HEK293 (cell line): ENCODE measurements at regions not wholly inside any gene's neighbourhood (a gene's known extent, or its start where the extent isn't known, plus 50 kb on each side); places are given as distances from the start of the nearest gene placed in this dataset.

Experiments used
- MYNN ChIP-seq: fragments of 450-650 bp; formaldehyde crosslinking; IDR thresholded peaks from 2 replicates; pipeline ENCODE4 v1.5.1; 2016; ENCODE audit warnings: missing biosample characterization, missing genetic modification characterization, borderline replicate concordance
- SP7 ChIP-seq: fragments of 450-650 bp; formaldehyde crosslinking; IDR thresholded peaks from 2 replicates; pipeline ENCODE4 v1.5.1; 2016; ENCODE audit warnings: missing biosample characterization, missing genetic modification characterization
- ZNF174 ChIP-seq: fragments of 450-650 bp; formaldehyde crosslinking; IDR thresholded peaks from 2 replicates; pipeline ENCODE4 v1.5.0; 2017; ENCODE audit warnings: missing biosample characterization, mild to moderate bottlenecking, missing genetic modification characterization
- ZNF274 ChIP-seq, 2 experiments: fragments of 200-500 bp in 1 of 2; fragments of 450-650 bp in 1 of 2; sonication (Bioruptor generic) in 1 of 2; formaldehyde crosslinking in 1 of 2; IDR thresholded peaks; 2 replicates each; pipeline versions ENCODE4 v1.5.1 to v1.6.1; 2014 to 2016; ENCODE audit warnings: borderline replicate concordance in 1 of 2, inconsistent platforms in 1 of 2, low read length in 1 of 2, missing biosample characterization in 1 of 2, missing genetic modification characterization in 1 of 2
- ZNF350 ChIP-seq: fragments of 450-650 bp; formaldehyde crosslinking; IDR thresholded peaks from 2 replicates; pipeline ENCODE4 v1.5.0; 2017; ENCODE audit warnings: missing biosample characterization, mild to moderate bottlenecking, missing genetic modification characterization
- ZNF837 ChIP-seq: fragments of 450-650 bp; formaldehyde crosslinking; IDR thresholded peaks from 2 replicates; pipeline ENCODE4 v1.5.1; 2016; ENCODE audit warnings: missing biosample characterization, missing genetic modification characterization
- TF ChIP-seq, protein P1 (sequence below): fragments of 450-650 bp; formaldehyde crosslinking; IDR thresholded peaks from 2 replicates; pipeline ENCODE4 v1.5.1; 2016; ENCODE audit warnings: missing biosample characterization, missing genetic modification characterization
- TF ChIP-seq, protein P2 (sequence below): fragments of 450-650 bp; formaldehyde crosslinking; IDR thresholded peaks from 2 replicates; pipeline ENCODE4 v1.5.1; 2016; ENCODE audit warnings: missing biosample characterization, missing genetic modification characterization
- TF ChIP-seq, protein P3 (sequence below): fragments of 450-650 bp; formaldehyde crosslinking; IDR thresholded peaks from 2 replicates; pipeline ENCODE4 v1.5.1; 2016; ENCODE audit warnings: missing biosample characterization, missing genetic modification characterization
- TF ChIP-seq, protein P4 (sequence below): fragments of 450-650 bp; formaldehyde crosslinking; IDR thresholded peaks from 2 replicates; pipeline ENCODE4 v1.5.1; 2016; ENCODE audit warnings: missing biosample characterization, missing genetic modification characterization, borderline replicate concordance
- TF ChIP-seq, protein P5 (sequence below): fragments of 450-650 bp; formaldehyde crosslinking; IDR thresholded peaks from 2 replicates; pipeline ENCODE4 v1.5.1; 2016; ENCODE audit warnings: missing biosample characterization, missing genetic modification characterization

DNA sequence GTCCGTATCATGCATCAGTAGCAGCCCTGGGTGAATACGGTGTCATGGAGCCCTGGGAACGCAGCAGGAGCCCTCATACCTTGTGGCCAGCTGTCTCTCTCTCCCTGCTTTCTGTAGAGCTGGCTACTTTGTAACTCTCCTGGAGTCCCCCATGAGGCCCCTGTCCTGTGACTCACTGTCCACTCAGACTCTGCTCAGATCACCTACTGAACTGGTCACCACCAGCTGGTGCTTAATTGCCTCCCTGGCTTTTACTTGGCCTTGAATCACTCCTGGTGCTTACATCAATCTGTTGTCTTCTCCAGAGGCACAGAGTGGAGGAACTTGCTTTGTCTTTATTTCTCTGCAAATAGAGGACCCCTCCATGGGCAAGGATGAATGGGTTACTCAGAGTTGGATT lies 172.7 kb downstream of the HRH4 start:
- TF ChIP-seq ZNF274 (IDR thresholded peaks at IDR 0.05; ENCODE audit: low read length) (no peak), ZNF274 (tag by site-specific recombination; IDR thresholded peaks at IDR 0.05; ENCODE audit: borderline replicate concordance) (no peak), SP7 (tag by site-specific recombination) (no peak), MYNN (tag by site-specific recombination) (no peak), ZNF350 (tag by site-specific recombination) (no peak), ZNF174 (tag by site-specific recombination) (no peak), ZNF837 (tag by site-specific recombination) (no peak)
- TF ChIP-seq, protein P1, sequence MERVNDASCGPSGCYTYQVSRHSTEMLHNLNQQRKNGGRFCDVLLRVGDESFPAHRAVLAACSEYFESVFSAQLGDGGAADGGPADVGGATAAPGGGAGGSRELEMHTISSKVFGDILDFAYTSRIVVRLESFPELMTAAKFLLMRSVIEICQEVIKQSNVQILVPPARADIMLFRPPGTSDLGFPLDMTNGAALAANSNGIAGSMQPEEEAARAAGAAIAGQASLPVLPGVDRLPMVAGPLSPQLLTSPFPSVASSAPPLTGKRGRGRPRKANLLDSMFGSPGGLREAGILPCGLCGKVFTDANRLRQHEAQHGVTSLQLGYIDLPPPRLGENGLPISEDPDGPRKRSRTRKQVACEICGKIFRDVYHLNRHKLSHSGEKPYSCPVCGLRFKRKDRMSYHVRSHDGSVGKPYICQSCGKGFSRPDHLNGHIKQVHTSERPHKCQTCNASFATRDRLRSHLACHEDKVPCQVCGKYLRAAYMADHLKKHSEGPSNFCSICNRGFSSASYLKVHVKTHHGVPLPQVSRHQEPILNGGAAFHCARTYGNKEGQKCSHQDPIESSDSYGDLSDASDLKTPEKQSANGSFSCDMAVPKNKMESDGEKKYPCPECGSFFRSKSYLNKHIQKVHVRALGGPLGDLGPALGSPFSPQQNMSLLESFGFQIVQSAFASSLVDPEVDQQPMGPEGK (tag by site-specific recombination): no peak
- TF ChIP-seq, protein P2, sequence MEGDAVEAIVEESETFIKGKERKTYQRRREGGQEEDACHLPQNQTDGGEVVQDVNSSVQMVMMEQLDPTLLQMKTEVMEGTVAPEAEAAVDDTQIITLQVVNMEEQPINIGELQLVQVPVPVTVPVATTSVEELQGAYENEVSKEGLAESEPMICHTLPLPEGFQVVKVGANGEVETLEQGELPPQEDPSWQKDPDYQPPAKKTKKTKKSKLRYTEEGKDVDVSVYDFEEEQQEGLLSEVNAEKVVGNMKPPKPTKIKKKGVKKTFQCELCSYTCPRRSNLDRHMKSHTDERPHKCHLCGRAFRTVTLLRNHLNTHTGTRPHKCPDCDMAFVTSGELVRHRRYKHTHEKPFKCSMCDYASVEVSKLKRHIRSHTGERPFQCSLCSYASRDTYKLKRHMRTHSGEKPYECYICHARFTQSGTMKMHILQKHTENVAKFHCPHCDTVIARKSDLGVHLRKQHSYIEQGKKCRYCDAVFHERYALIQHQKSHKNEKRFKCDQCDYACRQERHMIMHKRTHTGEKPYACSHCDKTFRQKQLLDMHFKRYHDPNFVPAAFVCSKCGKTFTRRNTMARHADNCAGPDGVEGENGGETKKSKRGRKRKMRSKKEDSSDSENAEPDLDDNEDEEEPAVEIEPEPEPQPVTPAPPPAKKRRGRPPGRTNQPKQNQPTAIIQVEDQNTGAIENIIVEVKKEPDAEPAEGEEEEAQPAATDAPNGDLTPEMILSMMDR (tag by site-specific recombination): no peak
- TF ChIP-seq, protein P3, sequence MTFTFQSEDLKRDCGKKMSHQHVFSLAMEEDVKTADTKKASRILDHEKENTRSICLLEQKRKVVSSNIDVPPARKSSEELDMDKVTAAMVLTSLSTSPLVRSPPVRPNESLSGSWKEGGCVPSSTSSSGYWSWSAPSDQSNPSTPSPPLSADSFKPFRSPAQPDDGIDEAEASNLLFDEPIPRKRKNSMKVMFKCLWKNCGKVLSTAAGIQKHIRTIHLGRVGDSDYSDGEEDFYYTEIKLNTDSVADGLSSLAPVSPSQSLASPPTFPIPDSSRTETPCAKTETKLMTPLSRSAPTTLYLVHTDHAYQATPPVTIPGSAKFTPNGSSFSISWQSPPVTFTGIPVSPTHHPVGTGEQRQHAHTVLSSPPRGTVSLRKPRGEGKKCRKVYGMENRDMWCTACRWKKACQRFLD (tag by site-specific recombination): no peak
- TF ChIP-seq, protein P4, sequence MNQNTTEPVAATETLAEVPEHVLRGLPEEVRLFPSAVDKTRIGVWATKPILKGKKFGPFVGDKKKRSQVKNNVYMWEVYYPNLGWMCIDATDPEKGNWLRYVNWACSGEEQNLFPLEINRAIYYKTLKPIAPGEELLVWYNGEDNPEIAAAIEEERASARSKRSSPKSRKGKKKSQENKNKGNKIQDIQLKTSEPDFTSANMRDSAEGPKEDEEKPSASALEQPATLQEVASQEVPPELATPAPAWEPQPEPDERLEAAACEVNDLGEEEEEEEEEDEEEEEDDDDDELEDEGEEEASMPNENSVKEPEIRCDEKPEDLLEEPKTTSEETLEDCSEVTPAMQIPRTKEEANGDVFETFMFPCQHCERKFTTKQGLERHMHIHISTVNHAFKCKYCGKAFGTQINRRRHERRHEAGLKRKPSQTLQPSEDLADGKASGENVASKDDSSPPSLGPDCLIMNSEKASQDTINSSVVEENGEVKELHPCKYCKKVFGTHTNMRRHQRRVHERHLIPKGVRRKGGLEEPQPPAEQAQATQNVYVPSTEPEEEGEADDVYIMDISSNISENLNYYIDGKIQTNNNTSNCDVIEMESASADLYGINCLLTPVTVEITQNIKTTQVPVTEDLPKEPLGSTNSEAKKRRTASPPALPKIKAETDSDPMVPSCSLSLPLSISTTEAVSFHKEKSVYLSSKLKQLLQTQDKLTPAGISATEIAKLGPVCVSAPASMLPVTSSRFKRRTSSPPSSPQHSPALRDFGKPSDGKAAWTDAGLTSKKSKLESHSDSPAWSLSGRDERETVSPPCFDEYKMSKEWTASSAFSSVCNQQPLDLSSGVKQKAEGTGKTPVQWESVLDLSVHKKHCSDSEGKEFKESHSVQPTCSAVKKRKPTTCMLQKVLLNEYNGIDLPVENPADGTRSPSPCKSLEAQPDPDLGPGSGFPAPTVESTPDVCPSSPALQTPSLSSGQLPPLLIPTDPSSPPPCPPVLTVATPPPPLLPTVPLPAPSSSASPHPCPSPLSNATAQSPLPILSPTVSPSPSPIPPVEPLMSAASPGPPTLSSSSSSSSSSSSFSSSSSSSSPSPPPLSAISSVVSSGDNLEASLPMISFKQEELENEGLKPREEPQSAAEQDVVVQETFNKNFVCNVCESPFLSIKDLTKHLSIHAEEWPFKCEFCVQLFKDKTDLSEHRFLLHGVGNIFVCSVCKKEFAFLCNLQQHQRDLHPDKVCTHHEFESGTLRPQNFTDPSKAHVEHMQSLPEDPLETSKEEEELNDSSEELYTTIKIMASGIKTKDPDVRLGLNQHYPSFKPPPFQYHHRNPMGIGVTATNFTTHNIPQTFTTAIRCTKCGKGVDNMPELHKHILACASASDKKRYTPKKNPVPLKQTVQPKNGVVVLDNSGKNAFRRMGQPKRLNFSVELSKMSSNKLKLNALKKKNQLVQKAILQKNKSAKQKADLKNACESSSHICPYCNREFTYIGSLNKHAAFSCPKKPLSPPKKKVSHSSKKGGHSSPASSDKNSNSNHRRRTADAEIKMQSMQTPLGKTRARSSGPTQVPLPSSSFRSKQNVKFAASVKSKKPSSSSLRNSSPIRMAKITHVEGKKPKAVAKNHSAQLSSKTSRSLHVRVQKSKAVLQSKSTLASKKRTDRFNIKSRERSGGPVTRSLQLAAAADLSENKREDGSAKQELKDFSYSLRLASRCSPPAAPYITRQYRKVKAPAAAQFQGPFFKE: no peak
- TF ChIP-seq, protein P5, sequence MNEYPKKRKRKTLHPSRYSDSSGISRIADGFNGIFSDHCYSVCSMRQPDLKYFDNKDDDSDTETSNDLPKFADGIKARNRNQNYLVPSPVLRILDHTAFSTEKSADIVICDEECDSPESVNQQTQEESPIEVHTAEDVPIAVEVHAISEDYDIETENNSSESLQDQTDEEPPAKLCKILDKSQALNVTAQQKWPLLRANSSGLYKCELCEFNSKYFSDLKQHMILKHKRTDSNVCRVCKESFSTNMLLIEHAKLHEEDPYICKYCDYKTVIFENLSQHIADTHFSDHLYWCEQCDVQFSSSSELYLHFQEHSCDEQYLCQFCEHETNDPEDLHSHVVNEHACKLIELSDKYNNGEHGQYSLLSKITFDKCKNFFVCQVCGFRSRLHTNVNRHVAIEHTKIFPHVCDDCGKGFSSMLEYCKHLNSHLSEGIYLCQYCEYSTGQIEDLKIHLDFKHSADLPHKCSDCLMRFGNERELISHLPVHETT: no peak
